Type B pancreatic cell (in vitro differentiated cells): ENCODE measurements at regions not wholly inside any gene's neighbourhood (a gene's known extent, or its start where the extent isn't known, plus 50 kb on each side); places are given as distances from the start of the nearest gene placed in this dataset.
"Not testable (repeated sequence)": the region's sequence is repeated elsewhere in the genome, so short reads cannot be mapped to it uniquely, and the experiment has no call there.

Experiments
- DNase-seq: peaks from one replicate; pipeline ENCODE4 v3.0.0; 2021; ENCODE audit warnings: mixed read lengths; ENCODE audit not compliant: unreplicated experiment; ENCODE audit errors: extremely low spot score
- H3K27ac Mint-ChIP-seq: 2 replicates; pipeline ENCODE4 v1.8.0; 2021; ENCODE audit warnings: mild to moderate bottlenecking, mixed read lengths
- H3K27me3 Mint-ChIP-seq: 2 replicates; pipeline ENCODE4 v1.8.0; 2021; ENCODE audit warnings: mixed read lengths
- H3K36me3 Mint-ChIP-seq: 2 replicates; pipeline ENCODE4 v1.8.0; 2021; ENCODE audit warnings: mixed read lengths
- H3K4me1 Mint-ChIP-seq: one replicate; pipeline ENCODE4 v1.8.0; 2021; ENCODE audit warnings: mixed read lengths; ENCODE audit not compliant: unreplicated experiment
- H3K4me3 Mint-ChIP-seq: 2 replicates; pipeline ENCODE4 v1.8.0; 2021; ENCODE audit warnings: mild to moderate bottlenecking, mixed read lengths
- H3K9me3 Mint-ChIP-seq: 2 replicates; pipeline ENCODE4 v1.8.0; 2021; ENCODE audit warnings: mixed read lengths
- TF ChIP-seq, protein P1 (sequence below): fragments of 200-600 bp; sonication (generic); conservative IDR thresholded peaks from 2 replicates; pipeline ENCODE4 v1.5.0; 2021; ENCODE audit warnings: antibody characterized with exemption, mild to moderate bottlenecking

DNA sequence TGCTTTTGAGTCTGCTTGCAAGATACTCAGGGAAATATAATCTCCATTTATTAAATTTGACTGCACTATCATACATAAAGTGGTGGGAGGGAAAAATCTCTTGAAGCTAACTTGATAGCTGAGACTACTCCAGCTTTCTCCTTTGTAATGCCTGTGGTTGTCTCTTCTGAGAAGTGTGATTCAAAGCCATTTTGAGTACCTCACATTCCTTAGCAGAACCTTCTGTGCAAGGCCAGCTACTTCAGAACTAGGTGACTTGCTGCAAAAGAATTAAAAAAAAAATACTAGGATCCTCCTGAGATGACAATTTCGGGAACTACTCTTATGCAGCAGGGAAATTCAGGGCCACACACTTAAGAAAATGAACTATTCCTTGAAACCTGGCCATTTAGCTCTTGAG lies 294.8 kb downstream of the MDFIC start:
- H3K36me3 Mint-ChIP-seq = no peaks in the 10 kb centered on the region
- no peak for DNase-seq
- H3K27me3 Mint-ChIP-seq = no peaks in the 10 kb centered on the region
- TF ChIP-seq, protein P1, sequence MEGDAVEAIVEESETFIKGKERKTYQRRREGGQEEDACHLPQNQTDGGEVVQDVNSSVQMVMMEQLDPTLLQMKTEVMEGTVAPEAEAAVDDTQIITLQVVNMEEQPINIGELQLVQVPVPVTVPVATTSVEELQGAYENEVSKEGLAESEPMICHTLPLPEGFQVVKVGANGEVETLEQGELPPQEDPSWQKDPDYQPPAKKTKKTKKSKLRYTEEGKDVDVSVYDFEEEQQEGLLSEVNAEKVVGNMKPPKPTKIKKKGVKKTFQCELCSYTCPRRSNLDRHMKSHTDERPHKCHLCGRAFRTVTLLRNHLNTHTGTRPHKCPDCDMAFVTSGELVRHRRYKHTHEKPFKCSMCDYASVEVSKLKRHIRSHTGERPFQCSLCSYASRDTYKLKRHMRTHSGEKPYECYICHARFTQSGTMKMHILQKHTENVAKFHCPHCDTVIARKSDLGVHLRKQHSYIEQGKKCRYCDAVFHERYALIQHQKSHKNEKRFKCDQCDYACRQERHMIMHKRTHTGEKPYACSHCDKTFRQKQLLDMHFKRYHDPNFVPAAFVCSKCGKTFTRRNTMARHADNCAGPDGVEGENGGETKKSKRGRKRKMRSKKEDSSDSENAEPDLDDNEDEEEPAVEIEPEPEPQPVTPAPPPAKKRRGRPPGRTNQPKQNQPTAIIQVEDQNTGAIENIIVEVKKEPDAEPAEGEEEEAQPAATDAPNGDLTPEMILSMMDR = no peak
- H3K4me1 Mint-ChIP-seq = no peaks in the 10 kb centered on the region
- peaks cover 5% of the 10 kb centered on the region for H3K9me3 Mint-ChIP-seq
- no peak overlapping the region for H3K4me3 Mint-ChIP-seq
- H3K27ac Mint-ChIP-seq = no peak overlapping the region

DNA sequence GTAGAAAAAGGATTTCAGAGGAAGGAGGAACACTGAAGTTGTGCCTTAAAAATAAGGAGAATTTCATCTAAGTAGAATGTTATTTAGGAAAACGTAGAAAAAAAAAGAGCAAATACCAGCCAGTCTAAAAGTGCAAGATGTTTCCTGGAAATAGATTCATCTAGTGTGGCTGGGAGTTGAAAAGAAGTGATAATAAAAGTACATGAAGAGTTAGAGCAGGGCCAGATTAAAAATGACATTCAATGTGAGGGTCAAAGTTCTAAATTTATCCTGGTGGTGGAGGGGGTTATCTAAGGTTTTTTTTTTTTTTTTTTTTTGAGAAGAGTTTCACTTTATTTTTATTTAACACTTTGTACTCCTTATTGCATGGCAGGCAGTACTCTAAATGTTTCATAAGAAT lies 289.3 kb downstream of the MDFIC start:
- Mint-ChIP-seq H3K27me3 (no peaks in the 10 kb centered on the region), H3K4me1 (no peaks in the 10 kb centered on the region), H3K4me3 (no peak overlapping the region), H3K36me3 (peaks cover 4% of the 10 kb centered on the region), H3K9me3 (peaks cover 5% of the 10 kb centered on the region), H3K27ac (no peak overlapping the region)
- TF ChIP-seq, protein P1 = no peak
- no peak for DNase-seq

DNA sequence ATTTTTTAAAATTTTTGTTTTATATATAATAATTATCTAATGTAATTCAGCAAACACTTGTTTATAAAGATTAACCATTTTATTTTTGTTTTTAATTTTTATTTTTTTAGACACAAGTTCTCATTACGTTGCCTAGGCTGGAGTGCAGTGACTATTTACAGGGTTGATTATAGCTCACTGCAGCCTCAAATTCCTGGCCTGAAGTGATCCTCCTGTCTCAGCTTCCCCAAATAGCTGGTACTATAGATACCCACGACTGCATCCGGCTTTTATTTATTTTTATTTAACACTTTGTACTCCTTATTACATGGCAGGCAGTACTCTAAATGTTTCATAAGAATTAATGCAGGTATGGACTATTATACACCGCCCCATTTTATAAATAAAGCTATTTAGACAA lies 288.7 kb downstream of the MDFIC start:
- no peak for DNase-seq
- Mint-ChIP-seq H3K27ac (no peak overlapping the region), H3K27me3 (no peaks in the 10 kb centered on the region), H3K4me1 (no peaks in the 10 kb centered on the region), H3K4me3 (no peak overlapping the region), H3K9me3 (peaks cover 5% of the 10 kb centered on the region), H3K36me3 (peaks cover 4% of the 10 kb centered on the region)
- TF ChIP-seq, protein P1 = no peak

DNA sequence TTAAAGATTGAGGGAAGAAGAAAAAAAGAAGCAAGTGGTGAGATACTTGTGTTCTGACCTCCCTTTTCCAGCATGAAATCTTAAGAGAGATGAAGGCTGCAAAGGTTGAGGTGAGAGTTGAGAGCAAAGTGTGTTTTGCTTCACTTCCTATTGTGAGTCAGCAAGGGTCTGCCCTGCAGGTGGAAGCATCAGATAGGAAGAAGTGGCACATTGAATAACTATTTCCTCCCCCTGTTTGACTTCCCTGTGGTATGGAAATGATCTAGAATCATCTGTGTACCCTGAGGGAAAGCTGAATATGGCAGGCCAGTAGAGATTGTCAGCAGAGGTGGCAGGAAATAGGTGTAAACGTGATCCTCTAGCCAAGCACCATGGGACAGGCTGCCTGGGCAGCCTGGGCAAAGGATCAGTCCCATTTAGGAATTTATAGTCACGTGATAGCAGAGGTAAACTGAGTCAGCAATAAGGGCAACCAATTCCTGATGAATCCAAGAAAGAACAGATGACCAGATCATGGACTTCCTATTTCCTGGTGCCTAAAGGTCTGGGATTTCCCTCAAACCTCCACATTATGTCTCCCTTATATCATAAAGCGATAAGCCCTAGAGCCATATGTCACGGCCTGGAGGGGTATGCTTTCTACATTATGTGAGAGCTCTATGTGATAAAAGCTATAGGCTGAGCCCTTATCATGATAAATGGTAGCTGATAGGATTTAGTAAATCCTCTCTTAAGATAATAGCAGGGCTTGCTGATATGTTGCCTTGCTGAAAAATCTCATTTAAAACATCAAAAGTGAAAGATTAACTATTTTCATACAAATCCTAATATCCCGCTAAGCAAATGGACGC lies 287.0 kb downstream of the MDFIC start:
- H3K36me3 Mint-ChIP-seq = peaks cover 4% of the 10 kb centered on the region
- DNase-seq = no peak
- no peaks in the 10 kb centered on the region for H3K4me1 Mint-ChIP-seq
- no peak overlapping the region for H3K4me3 Mint-ChIP-seq
- no peak overlapping the region for H3K27ac Mint-ChIP-seq
- no peaks in the 10 kb centered on the region for H3K27me3 Mint-ChIP-seq
- peaks cover 5% of the 10 kb centered on the region for H3K9me3 Mint-ChIP-seq
- TF ChIP-seq, protein P1 = no peak

DNA sequence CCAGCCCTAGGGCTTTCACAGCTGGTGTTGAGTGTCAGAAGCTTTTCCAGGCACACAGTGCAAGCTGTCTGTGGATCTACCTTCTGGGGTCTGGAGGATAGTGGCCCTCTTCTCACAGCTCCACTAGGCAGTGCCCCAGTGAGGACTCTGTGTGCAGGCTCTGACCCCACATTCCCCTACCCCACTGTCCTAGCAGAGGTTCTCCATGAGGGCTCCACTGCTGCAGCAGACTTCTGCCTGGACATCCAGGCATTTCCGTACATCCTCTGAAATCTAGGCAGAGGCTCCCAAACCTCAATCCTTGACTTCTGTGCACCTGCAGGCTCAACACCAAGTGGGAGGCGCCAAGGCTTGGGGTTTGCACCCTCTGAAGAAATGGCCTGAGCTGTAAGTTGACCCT lies 284.5 kb downstream of the MDFIC start:
- H3K27ac Mint-ChIP-seq, H3K4me3 Mint-ChIP-seq, H3K36me3 Mint-ChIP-seq, H3K27me3 Mint-ChIP-seq, H3K4me1 Mint-ChIP-seq, DNase-seq, H3K9me3 Mint-ChIP-seq: not testable (repeated sequence)

DNA sequence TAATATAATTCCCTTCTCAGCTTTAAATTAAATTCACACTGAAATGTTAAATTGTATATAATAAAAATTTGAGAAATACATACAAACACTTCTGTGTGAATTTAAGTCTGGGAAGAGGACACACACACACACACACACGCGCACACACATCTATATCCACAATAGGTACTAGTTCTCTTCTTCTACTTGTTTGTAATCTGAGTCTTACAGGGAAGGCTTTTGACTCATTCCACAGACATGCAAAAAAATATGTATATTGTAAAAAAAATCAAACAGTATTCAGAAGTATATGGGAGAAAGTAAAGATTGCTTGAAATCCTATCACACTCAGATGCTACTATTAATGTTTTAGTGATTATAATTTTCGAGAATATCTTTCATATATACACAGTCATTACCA lies 276.2 kb downstream of the MDFIC start:
- Mint-ChIP-seq H3K27ac (no peak overlapping the region), H3K36me3 (peaks cover 3% of the 10 kb centered on the region), H3K4me3 (no peak overlapping the region), H3K9me3 (no peaks in the 10 kb centered on the region), H3K4me1 (no peaks in the 10 kb centered on the region), H3K27me3 (no peaks in the 10 kb centered on the region)
- TF ChIP-seq, protein P1 = no peak
- DNase-seq = no peak
